HG02588 (cell line): ENCODE measurements at regions not wholly inside any gene's neighbourhood (a gene's known extent, or its start where the extent isn't known, plus 50 kb on each side); places are given as distances from the start of the nearest gene placed in this dataset.

Experiments
- ATAC-seq: cut with Tn5 transposase; IDR thresholded peaks from one replicate; pipeline ENCODE4 v1.9.1; 2021; ENCODE audit warnings: mild to moderate bottlenecking, moderate library complexity; ENCODE audit not compliant: unreplicated experiment

DNA sequence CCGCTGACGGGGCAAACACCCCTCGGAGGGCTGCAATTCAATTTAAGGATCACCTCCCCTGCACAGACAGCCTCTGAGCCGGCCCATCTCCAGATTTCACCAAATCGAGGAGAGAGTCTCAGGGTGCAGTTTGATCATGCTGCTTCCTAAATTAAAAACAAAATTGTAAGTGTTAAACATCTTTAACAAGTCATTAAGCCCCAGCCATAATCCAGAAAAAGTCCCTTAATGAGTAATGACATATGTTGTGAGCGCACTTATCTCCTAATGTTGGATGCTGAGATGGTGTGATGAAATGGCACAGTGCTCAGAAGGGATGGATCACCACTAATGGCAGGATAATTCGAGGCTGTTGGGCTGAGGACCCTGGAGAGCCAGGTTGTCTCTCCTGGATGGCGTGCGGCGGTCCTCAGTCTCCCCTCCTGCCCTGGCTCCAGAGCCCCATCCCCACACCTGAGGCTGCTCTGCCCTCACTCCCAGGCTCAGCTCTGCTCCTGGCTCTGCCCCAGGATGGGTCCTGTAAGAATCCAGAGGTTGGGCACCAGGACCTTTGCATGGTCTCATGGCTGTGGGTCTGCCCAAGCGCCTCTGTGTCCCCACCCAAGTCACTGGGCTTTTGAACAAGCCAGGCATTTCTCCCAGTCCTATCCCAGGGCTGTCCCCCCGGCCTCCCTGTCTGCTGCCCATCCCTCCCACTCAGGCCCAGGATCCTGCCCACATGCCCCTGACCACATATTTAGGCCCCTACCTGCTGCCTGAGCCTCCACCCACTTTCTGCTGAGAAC is 224.4 kb upstream of the POU3F1 start:
- no peak for ATAC-seq

DNA sequence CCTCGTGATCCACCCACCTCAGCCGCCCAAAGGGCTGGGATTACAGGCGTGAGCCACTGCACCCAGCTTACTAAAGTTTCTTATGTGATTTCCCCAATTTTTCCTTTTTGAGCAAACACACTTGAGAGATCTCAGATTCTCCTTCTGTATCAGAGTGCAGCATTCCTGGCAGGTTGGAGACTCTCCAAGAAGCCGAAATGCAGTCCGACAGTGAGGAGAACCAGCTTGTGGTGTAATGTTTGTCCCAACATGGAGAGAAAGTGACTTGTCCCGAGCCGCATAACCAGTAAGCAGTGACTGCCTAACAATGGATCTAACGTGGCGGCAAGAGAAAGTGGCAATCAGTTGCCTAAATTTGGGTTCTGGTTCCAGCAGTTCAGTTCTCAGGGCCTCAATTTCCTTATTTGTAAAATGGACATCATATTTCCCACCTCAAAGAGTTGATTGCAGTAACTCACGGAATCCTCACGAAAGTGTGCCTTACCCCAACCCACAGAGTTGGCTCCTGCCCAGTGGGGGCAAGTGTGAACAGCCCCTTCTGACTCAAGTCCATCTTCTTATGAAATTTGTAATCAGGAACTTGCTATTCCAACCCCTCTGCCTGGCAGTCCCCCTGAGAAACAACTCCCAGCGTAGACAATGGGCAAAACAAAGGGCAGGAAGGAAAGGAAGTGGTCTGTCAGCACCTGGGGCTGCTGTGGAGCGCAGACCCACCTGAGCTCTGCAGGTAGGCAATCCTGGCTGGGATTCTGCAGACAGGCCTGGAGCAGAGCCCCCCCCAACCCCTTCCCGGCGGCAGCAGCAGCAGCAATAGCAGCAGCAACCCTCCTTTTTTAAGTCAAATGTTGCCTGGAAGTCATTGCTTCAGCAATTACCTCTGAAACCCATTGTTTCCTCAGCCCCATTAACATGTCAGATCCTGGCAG is 223.6 kb upstream of the POU3F1 start:
- ATAC-seq, result no peak

- ATAC-seq, result no peak
Measured at GRCh38 chr1:38268226-38268625, 221.6 kb upstream of the POU3F1 start.

GRCh38 chr1:38267037-38268036 is 220.7 kb upstream of the POU3F1 start:
- ATAC-seq, result no peak

GRCh38 chr1:38266197-38266520 is 219.6 kb upstream of the POU3F1 start:
- ATAC-seq, result no peak

DNA sequence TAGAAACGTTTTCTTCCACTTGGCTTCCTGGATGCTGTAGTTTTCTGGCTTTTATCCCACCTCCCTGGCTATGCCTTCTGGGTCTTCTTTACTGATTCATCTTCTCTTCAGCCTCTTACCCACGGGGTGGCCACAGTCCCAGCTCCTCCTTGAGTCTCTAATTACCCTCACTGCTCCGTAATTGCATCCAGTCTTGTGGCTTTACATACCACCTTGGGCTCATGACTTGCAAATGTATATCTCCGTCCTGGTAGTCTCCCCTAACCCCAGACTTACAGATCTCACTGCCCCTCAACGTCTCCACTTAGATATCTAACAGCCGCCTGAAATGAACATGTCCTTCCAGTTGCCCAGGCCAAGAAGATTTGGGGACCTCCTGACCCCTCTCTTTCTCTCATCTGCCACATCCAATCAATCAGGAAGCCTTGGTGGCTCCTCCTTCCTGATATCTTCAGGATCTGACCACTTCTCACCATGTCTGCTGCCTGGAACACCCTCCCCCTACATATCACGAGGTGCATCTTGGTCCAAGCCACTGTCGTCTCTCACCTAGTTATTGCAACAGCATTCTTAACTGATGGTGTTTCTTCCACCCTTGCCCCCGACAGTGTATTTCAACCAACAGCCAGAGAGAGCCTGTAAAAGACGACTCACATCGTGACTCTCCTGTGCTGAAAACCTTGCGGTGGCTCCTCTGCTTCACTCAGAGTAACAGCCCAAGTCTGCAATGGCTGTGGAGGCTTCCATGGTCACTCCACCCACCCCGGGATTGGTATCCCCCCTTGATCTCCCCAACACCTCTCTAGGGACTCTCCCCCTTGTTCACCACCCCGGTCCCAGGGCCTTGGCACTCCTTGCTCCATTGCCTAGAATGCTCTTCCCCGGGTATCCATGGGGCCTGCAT is 219.0 kb upstream of the POU3F1 start:
- no peak for ATAC-seq

DNA sequence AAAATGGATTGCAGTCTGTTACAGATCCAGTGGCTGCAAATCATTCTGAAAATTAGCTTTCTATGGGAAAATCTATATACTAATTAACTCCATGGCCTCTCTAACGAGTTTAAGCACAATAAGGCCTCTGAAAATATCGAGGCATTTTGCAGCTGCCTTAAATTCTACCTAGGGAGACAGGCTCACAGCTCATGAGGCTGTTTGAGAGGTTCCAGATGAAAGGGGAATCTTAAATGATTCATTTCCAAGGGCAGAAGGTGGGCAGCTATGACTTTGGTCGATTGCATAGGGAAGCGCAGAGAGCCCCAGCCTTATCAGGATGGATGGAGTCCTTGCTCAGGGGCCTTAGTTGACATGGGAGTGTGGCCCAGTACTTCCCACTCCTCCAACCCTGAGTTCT is 216.8 kb upstream of the POU3F1 start:
- ATAC-seq, result no peak

GRCh38 chr1:38261574-38261973 is 215.0 kb upstream of the POU3F1 start:
- ATAC-seq, result no peak

DNA sequence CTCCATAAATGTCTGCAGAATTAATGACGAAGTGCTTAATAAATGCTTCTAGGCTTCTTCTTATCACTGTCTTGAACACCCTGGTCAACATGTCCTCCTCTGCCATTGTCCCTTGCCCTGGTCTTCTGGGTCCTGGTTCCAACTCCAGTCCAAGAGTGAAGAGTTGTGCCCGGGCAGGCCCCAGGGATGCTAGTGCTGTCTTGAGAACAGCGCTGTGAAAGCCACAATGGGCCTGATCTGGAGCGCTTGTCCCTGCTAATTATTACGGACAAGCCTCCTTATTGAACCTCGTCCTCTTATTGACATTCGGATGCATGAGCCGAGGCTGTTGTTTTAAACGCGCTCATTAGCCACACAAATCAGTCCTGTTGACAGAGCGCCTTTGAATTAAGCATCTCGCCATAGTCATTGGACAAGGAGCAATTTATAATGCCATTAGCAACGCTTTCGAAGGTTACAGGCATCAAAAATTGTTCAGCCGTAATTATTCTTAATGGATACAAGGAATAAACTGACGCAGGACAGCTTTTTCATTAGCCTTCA is 211.6 kb upstream of the POU3F1 start:
- ATAC-seq, result no peak

- no peak for ATAC-seq
Measured at GRCh38 chr1:38257374-38257773, 210.8 kb upstream of the POU3F1 start.

GRCh38 chr1:38256072-38256471 is 209.5 kb upstream of the POU3F1 start:
- ATAC-seq, result no peak

GRCh38 chr1:38253314-38253713 is 206.7 kb upstream of the POU3F1 start:
- ATAC-seq, result no peak

GRCh38 chr1:38250356-38250755 is 203.8 kb upstream of the POU3F1 start:
- no peak for ATAC-seq

DNA sequence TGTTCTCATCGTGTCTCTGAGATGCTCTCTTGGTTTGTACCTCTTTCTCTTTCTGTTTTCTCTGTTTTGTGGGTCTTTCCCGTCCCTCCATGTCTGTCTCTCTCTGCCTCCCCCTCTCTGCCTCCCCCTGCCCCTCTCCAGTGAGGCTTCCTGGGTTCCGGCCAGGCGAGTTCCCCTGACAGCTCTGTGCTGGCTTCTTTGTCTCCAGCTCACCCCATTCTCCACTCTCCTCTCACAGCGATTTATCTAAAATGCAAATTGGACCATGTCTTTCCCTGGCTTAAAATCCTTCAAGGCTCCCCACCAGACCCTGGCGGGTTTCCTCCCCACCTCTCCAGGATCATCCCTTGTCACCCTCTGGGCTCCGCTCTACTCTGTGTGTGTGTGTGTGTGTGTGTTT is 202.4 kb upstream of the POU3F1 start:
- ATAC-seq, result no peak

DNA sequence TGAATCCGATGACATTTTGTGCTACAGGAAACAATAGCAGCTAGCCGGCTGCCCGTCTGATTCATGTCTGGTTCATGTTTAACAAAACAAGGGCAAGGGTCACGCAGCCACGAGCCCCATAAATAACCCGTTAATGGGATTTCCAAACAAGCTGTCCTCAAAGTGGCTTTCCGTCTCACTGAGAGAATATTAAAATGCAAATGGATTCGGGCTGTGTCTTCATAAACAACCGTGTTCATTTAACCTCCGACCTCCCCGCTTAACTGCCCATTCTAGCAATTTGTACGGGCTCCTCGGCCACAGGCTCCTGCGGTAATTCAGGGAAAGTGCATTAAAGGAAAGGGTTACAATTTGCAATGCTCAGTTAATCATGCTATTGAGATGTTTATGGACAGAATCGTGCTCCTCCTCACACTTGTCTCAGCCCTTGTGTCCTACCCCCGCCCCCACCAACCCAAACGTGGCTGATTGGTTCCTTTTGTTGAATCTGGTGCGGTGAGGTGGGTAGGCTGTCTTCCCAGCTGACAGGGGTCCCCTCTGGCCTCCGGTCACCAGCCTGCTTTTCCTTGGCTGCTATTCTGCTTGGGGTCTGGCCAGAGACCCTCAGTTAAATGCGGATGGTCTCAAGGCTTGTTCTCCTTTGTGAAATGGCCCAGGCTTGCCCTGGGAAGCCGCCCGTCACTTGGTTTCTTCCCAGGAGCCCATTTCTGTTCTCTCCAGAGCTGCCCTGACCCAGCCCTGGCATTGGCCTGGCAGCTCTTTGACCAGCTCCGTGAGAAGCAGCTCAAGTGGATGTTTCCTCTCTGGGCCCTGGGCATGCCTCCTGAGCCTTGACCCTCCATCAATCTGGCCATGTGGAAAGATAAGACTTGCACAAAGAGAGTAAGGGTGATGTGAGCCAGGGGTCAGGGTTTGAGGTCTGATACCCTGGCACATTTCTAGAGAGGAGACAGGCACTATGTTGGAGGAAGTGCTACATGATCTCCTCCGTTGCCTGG is 200.7 kb upstream of the POU3F1 start:
- ATAC-seq, result no peak

DNA sequence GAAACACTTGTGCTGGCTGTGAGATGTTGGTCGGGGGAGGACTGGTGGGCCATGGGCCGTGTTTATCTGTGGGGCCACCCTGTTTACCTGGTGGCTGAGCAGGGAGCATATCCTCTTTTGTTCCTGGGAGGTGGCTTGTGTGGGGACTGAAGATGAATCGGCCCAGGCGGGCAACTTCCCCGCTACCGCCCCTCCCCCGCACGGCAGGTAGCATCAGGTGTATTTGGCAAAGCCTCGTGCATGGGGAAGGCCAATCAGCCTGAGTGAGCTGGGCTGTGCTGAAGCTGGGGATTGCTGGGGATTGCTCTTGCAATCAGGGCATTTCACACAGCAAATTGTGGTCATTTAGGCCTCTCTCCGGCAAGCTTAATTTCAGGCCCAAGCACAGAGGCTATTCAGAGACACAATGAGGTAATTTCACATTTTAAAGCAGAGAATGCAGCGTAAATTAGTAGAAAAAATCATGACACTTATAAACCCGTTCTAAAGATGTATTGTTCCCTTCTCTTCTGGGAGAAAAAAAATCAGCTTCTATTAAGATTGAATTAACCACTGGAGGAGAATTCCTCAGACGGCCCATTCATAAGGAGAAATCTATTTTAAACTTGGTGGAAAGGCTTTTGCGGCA is 197.7 kb upstream of the POU3F1 start:
- no peak for ATAC-seq

DNA sequence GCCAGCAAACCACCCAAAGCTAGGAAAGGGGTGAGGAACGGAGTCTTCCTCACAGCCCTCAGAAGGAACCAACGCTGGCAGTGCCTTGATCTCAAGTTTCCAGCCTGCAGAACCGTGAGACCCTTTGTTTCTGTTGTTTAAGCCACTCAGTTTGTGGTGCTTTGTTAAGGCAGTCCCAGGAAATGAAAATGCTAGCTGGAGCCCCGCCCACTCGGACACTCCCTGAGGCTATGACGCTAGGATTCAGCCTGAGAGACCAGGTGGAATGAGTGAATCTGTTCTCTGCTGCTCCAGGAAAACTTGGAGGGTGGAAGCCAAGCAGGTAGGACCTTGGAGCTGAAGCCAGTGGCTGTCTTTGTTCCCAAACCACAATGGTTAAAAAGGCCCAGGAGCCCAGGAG is 196.5 kb upstream of the POU3F1 start:
- no peak for ATAC-seq

GRCh38 chr1:38242506-38242905 is 195.9 kb upstream of the POU3F1 start:
- ATAC-seq, result no peak
